ENCODE measurements at regions not wholly inside any gene's neighbourhood (a gene's known extent, or its start where the extent isn't known, plus 50 kb on each side); places are given as distances from the start of the nearest gene placed in this dataset.

GRCh38 chr13:111614613-111615012, 294.2 kb downstream of the TEX29 start:
- no peaks in the 10 kb centered on the region for H3K4me1 ChIP-seq (ENCODE audit: control insufficient read depth in 1 of 2, insufficient read depth in 2 of 2, low read depth in 1 of 2, low read length in 1 of 2)
- no peaks in the 10 kb centered on the region for H3K79me2 ChIP-seq (ENCODE audit: insufficient read depth)
- H3K4me3 ChIP-seq (ENCODE audit: low read depth in 2 of 2, low read length in 1 of 2), result no peak overlapping the region
- H3F3A ChIP-seq (replicated peaks; ENCODE audit: insufficient read depth), result no peaks in the 10 kb centered on the region
- no peak for DNase-seq
- H3K9me2 ChIP-seq, result no peaks in the 10 kb centered on the region
- POLR2A ChIA-PET, result no interaction called here
- no peaks in the 10 kb centered on the region for H3K27me3 ChIP-seq (ENCODE audit: insufficient read depth)
- no peak for TF ChIP-seq RCOR1 (IDR thresholded peaks at IDR 0.05; ENCODE audit: low read length)
- TF ChIP-seq, protein P1, sequence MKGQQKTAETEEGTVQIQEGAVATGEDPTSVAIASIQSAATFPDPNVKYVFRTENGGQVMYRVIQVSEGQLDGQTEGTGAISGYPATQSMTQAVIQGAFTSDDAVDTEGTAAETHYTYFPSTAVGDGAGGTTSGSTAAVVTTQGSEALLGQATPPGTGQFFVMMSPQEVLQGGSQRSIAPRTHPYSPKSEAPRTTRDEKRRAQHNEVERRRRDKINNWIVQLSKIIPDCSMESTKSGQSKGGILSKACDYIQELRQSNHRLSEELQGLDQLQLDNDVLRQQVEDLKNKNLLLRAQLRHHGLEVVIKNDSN (IDR thresholded peaks at IDR 0.05; ENCODE audit: borderline replicate concordance, low read depth), result no peak
- no peak for TF ChIP-seq IRF3 (IDR thresholded peaks at IDR 0.05; ENCODE audit: low read depth, low read length)
- TF ChIP-seq FOXM1 (IDR thresholded peaks at IDR 0.05; ENCODE audit: low read depth), result no peak
- TF ChIP-seq TAF1 (IDR thresholded peaks at IDR 0.05; ENCODE audit: borderline replicate concordance, low read depth, low read length), result no peak
- no peak for TF ChIP-seq NRF1 (IDR thresholded peaks at IDR 0.05; ENCODE audit: low read depth, low read length)
- no peak for TF ChIP-seq RAD21 (IDR thresholded peaks at IDR 0.05; ENCODE audit: low read length)
- TF ChIP-seq NFIC (IDR thresholded peaks at IDR 0.05; ENCODE audit: borderline replicate concordance), result no peak
- TF ChIP-seq MEF2A (IDR thresholded peaks at IDR 0.05; ENCODE audit: borderline replicate concordance, low read depth), result no peak
- TF ChIP-seq YY1 (IDR thresholded peaks at IDR 0.05; ENCODE audit: low read depth), result no peak
- no peak for TF ChIP-seq EZH2phosphoT487 (IDR thresholded peaks at IDR 0.05; ENCODE audit: borderline replicate concordance, low read depth)
- no peak for TF ChIP-seq POLR2AphosphoS5 (IDR thresholded peaks at IDR 0.05; ENCODE audit: low read depth, low read length)
- TF ChIP-seq TCF12 (IDR thresholded peaks at IDR 0.05), result no peak
- no peak for TF ChIP-seq FOSL2 (IDR thresholded peaks at IDR 0.05; ENCODE audit: borderline replicate concordance, low read depth)
- TF ChIP-seq CHD2 (IDR thresholded peaks at IDR 0.05; ENCODE audit: low read length, partially characterized antibody), result no peak
- TF ChIP-seq, protein P2, sequence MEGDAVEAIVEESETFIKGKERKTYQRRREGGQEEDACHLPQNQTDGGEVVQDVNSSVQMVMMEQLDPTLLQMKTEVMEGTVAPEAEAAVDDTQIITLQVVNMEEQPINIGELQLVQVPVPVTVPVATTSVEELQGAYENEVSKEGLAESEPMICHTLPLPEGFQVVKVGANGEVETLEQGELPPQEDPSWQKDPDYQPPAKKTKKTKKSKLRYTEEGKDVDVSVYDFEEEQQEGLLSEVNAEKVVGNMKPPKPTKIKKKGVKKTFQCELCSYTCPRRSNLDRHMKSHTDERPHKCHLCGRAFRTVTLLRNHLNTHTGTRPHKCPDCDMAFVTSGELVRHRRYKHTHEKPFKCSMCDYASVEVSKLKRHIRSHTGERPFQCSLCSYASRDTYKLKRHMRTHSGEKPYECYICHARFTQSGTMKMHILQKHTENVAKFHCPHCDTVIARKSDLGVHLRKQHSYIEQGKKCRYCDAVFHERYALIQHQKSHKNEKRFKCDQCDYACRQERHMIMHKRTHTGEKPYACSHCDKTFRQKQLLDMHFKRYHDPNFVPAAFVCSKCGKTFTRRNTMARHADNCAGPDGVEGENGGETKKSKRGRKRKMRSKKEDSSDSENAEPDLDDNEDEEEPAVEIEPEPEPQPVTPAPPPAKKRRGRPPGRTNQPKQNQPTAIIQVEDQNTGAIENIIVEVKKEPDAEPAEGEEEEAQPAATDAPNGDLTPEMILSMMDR (IDR thresholded peaks at IDR 0.05), result no peak
- TF ChIP-seq FOXJ3 (CRISPR knock-in tag; IDR thresholded peaks at IDR 0.05), result no peak
- H3K27ac ChIP-seq (ENCODE audit: low read depth in 2 of 2, low read length in 1 of 2), result no peak overlapping the region
- no peaks in the 10 kb centered on the region for H4K20me1 ChIP-seq (ENCODE audit: insufficient read depth)
- H3K9me3 ChIP-seq, result no peaks in the 10 kb centered on the region
- WGBS (ENCODE audit: low lambda C conversion rate), result 6% methylated on average over 5 of the region's 5 CpGs
- H3K9ac ChIP-seq, result no peak overlapping the region
- no peak overlapping the region for H3K4me2 ChIP-seq
- CTCF ChIA-PET, result no interaction called here
- no peak overlapping the region for H2AFZ ChIP-seq (ENCODE audit: low read depth)
- no peaks in the 10 kb centered on the region for H3K36me3 ChIP-seq (replicated peaks in 1 of 2; ENCODE audit: control insufficient read depth in 1 of 2, insufficient read depth in 2 of 2, low read length in 1 of 2)

All from SK-N-SH (cell line).